ENCODE measurements at regions not wholly inside any gene's neighbourhood (a gene's known extent, or its start where the extent isn't known, plus 50 kb on each side); places are given as distances from the start of the nearest gene placed in this dataset.
"Not testable (repeated sequence)": the region's sequence is repeated elsewhere in the genome, so short reads cannot be mapped to it uniquely, and the experiment has no call there.

DNA sequence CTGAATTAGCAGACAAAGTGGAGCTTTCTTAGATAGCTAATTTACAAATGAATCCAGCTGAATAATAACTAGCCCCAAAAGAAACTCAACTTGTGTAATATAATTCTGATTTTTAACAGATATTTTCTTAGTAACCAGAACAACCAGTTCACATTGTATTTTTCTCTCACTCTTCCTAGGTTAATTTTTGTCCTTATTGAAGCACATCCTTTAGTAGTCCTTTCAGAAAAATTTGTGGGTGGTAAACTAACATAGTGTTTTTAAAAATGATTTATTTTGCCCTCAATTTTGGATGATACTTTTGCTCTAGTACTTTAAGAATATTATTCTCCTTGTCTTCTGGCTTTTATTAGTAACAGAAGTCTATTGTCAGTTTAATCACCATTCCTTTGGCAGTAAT is 190.6 kb upstream of the SLC39A10 start:
- no peak for DNase-seq (ENCODE audit: low spot score)

DNA sequence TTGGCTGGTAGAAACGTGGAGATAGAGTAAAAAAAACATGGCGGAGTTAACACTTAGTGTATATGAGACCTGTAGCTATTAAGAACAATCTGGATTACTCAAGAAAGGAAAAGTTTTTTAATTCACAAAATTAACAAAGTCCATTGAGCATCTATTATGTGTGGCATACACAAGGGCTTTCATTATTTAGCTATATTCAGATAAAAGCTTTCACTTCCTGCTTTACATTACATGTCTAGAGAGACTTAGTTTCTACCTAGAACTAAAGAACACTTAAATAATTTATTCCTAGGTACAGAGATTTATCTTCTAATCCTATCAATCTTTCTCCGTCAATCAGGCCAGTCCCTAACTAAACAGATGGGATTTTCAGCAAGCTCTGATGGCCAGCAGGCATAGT is 196.0 kb upstream of the SLC39A10 start:
- no peak for DNase-seq (ENCODE audit: low spot score)

DNA sequence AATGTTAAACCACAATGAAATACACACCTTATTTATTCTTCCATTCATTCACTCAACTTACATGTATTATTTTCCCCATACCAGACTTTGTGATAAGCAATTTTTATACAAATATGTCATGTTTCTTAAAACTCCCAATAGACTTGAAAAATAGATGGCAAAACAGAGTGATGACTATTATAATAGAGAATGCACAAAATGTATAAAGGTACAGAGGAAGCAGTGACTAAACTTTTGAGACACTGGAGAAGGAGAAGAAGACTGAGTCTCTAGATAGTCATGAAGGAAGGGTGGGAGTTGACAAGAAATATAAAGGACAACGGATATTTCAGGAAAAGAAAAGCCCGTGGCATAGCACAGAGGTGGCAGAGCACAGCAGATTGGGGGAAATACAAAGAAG is 198.1 kb upstream of the SLC39A10 start:
- DNase-seq (ENCODE audit: low spot score) = no peak

DNA sequence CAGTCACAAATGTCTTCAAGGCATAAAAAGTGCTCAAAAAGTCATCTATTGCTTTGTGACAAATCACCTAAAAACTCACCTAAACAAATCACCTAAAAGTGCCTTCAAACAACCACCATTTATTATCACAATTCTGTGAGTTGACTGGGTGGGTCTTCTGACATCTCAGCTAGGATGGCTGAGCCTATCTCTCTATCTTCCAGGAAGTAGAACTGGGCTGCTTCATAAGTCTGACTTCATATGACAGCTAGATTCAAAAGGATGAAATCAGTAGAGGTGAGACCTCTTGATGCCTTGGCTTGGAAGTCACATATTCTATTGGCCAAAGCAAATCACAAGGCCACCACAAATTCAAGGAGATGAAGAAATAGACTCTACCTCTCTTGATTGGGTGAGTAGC is 199.2 kb upstream of the SLC39A10 start:
- no peak for DNase-seq (ENCODE audit: low spot score)

DNA sequence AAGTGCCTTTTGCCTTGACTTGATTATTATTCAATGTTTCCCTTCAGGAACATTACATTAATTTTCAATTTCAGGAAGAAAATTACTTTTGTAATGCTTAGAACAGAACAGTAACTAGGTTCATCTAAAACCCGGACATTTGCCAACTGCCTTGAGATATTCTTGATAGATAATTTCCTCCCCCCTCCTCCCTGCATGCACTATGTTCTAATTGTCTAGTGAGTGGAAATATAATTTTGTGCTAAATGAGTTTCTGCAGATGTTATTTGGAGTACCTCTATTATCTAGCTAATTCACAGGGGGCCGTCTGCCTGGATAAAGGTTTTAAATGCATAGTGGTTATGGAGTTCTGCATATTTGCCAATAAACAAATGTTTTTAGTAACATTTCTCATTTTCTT is 200.3 kb upstream of the SLC39A10 start:
- no peak for DNase-seq (ENCODE audit: low spot score)

DNA sequence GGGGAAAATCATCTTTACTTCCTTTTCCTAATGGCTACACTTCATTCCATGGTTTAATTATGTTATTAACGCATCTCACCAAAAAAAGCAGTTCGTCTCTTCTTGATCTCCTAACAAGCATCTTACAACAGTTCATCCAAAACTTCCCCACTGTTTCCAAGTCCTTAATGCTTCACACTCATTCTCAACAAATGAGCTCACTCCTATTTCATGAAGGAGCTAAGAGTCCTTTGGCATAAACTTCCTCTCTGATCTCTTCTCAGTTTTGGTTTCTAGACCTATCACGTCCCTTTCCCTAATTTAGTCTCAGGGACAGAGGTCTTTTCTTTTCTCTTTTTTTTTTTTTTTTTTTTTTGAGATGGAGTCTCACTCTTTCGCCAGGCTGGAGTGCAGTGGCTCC is 205.9 kb upstream of the SLC39A10 start:
- DNase-seq (ENCODE audit: low spot score) = no peak

DNA sequence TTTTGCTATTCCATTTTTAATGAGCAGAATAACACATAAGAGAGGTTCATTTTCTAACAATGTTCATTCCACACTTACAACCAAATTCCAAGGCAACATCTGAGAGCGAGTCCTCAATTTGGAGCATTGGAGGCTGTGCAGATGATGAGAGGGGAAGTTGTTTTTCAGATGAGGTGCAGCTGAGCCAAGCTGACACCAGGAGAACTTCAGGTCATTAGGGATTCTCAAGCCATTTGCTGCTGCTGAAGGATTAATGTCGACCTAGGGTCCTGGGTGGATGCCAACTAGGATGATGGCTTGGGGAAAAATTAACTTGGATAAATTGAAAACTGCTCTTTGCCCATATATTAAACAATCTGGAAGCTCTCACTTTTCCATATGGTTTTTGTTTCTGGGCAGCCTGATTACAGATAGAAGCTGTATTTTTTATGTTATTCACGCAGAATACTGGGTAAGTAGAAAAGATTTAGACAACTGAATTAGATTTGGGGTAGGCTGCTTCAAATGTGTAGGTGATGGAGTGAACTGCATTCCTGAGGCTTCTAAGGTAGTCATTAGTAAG is 206.4 kb upstream of the SLC39A10 start:
- DNase-seq (ENCODE audit: low spot score) = no peak

DNA sequence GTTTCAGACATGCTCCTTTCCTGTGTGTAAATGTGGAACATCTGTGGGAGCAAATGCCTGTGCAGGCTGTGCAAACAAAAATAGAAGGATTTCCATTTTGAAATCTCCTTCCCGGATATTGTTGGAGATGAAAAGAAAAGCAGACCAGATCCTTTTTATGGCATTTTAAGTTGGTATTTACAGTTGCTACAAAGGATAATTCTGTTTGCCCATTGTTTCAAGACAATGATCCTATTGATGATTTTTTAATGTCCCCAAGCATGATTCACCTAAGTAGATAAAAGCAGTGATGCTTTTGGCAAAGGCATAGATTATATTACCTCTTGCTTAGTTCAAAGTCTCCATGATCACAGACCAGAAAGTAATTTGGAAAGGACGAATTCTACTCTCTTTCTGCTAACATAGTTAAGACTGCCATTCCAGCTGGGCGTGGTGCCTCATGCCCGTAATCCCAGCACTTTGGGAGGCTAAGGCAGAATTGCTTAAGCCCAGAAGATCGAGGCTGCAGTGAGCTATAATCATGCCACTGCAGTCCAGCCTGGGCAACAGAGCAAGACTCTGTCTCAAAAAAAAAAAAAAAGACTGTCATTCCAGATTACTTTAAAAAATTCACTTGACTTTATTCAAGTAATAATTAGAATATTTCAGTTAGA is 209.6 kb upstream of the SLC39A10 start:
- DNase-seq (ENCODE audit: low spot score) = no peak

DNA sequence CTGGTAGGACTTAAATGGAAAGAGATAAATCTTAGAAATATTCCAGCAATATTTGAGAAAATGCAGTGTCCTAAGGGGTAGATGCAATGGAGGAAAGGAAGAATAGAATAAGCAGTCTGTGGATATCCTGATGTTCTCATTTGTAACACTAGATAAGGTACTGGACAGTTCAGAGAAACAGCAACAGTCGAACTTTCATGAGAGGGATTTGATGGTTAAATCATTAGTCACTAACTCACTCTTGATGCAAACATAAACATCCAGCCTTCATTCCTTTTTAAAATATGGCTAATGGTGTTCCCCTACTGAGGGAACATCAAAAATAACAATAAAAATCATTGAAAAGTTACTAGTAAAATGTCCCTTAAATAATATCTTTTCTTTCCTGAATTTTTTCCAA is 211.4 kb upstream of the SLC39A10 start:
- DNase-seq (ENCODE audit: low spot score) = no peak

DNA sequence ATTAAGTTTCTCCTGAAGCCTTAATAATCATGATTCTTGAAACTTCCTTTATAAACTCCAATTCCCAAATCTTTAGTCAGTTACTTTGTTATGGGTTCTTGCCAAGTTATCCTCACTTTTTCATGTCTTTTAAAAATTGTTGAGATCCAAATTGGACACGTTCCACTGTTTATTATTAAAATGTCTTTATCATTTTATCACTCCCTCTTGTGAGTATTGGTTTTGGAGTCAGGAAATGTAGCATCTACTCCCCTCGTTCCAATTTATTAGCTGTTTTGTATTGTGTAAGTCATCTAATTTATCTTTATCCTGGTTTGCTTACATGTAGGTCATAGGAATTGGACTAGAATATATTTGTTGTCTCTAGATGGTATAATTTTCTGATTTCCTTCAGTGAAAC is 213.1 kb upstream of the SLC39A10 start:
- no peak for DNase-seq (ENCODE audit: low spot score)

DNA sequence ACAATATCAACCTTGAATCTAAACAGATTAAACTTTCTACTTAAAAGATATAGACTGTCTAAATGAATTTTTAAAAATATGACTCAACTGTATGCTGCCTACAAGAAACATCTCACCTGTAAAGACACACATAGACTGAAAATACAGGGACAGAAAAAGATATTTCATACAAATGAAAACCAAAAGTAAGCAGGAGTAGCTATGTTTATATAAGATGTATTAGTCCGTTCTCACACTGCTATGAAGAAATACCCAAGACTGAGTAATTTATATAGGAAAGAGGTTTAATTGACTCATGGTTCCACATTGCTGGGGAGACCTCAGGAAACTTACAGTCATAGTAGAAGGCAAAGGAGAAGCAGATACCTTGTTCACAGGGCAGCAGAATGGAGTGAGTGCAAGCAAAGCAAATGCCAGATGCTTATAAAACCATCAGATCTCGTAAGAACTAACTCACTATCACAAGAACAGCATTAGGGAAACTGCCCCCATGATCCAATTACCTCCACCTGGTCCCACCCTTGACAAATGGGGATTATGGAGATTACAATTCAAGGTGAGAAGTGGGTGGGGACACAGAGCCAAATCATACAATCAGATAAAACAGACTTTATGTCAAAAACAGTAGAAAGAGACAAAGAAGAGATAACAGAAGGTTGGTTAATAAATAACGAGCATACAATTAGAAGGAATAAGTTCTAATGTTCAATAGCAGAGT is 214.4 kb upstream of the SLC39A10 start:
- no peak for DNase-seq (ENCODE audit: low spot score)

DNA sequence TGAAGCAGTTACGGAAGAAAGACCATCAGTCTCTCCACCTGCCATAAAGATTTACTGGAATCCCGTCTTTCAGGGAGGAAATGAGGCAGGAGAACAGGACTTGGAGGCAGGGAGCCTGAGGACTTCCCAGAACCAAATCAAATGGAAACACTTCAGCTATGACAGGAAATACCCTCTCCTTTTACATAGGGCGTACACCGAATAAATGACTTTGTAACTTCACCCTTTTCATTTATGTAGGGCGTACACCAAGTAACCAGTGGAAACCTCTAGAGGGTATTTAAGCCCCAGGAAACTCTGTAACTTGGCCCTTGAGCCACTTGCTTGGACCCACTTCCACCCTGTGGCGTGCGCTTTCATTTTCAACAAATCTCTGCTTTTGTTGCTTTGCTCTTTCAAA is 218.3 kb upstream of the SLC39A10 start:
- DNase-seq (ENCODE audit: low spot score) = no peak

DNA sequence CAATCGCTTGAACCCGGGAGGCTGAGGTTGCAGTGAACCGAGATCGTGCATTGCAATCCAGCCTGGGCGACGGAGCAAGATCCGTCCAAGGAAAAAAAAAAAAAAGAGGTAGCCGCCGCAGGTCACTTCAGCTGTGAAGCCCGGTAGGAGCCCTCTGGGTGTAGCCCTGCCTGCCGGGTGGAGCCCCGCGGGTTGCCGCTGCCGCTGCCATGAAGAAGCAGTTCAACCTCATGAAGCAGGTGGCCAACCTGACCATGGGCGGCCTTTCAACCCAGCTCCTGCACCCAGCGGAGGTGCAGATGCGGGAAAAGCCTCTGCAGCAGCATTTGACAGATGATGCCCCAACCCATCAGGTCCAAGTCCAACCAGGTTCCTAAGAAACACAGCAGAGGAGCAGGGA is 219.5 kb upstream of the SLC39A10 start:
- no peak for DNase-seq (ENCODE audit: low spot score)

DNA sequence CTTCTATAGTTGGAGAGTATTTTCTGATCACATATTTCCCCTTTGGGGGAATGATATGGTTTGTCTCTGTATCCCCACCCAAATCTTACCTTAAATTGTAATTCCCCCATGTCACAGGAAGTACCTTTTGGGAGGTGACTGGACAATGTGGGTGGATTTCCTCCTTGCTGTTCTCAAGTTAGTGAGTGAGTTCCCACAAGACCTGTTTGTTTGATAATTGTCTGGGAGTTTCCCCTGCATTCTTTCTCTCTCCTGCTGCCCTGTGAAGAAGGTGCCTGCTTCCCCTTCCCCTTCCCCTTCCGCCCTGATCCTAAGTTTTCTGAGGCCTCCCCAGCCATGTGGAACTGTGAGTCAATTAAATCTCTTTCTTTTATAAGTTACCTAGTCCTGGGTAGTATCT is 222.7 kb upstream of the SLC39A10 start:
- no peak for DNase-seq (ENCODE audit: low spot score)

DNA sequence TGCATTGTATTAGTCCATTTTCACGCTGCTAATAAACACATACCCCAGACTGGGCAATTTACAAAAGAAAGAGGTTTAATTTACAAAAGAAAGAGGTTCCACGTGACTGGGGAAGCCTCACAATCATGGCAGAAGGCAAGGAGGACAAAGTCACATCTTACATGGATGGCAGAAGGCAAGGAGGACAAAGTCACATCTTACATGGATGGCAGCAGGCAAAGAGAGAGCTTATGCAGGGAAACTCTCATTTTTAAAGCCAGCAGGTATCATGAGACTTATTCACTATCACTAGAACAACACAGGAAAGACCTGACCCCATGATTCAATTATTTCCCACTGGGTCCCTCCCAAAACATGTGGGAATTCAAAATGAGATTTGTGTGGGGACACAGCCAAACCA is 223.3 kb upstream of the SLC39A10 start:
- DNase-seq (ENCODE audit: low spot score) = not testable (repeated sequence)

DNA sequence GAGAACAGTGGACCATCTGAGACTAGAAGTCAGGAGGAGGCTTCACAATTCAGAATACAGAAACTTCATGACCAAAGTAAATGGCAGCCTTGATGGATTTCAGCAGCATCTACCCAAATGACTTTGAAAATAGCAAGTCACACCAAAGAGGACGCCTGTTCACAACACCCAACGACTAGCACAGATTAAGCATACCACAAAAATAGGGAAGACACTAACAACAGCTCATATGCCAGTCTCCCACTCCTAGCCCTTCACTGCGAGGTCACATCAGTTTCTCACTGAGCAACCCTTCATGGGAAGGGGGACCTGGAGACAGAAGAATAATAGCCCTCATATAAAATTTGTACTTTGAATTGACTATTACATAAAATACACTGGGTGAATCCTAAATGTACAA is 228.4 kb upstream of the SLC39A10 start:
- no peak for DNase-seq (ENCODE audit: low spot score)

DNA sequence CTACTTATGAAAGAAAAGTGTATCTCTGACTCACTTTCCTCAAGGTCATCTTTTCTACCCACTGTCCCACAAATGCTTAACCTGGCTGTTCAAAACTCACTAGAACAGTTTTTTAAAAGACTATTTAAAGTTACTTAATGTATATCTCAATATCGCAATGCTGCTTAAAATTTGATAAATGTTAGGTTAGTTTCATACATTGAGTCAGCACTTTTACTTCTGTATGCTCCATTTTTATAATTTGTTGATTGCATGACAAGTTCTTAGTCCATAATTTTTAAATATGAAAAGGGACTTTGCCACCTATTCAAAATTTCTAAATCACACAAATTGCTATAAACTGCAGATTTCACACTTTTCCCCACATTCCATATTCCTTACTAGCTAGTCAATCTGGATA is 231.7 kb upstream of the SLC39A10 start:
- DNase-seq (ENCODE audit: low spot score) = no peak

DNA sequence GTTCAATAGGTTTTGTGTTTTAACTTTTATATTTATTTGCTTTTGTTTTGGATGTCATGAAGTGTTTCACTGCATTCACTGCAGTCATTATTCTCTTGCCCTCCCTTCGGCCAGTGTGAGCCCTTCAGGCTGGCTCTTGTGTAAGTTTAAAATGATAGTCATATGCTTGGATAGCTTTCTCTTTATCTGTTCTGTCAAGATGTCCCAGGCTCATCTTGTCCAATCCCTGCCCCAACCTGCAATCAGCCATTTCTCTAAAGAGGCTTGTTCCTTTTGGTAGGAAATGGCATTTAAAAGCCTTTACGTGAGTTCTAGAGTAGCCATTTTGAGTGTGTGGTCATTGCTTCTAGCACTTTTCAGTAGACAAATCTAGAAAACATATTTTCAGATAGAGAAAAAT is 238.0 kb upstream of the SLC39A10 start:
- no peak for DNase-seq (ENCODE audit: low spot score)

DNA sequence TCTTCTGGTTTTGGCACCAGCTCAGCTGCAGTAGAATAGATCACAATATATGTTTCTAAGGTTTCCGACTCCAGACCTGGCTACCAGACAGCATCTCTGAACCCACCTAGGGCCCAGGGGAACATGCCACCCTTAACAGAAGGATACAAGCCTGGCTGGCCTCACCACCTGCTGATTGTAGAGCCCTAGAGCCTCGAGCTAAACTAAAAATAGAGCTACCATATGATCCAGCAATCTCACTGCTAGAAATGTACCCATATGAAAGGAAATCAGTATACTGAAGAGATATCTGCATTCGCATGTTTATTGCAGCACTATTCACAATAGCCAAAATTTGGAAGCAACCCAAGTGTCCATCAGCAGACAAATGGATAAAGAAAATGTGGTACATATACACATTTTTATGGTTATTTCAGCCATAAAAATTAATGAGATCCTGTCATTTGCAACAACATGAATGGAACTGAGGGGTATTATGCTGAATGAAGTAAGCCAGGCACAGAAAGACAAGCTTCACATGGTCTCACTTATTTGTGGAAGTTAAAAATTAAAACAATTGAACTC is 242.4 kb upstream of the SLC39A10 start:
- no peak for DNase-seq (ENCODE audit: low spot score)

DNA sequence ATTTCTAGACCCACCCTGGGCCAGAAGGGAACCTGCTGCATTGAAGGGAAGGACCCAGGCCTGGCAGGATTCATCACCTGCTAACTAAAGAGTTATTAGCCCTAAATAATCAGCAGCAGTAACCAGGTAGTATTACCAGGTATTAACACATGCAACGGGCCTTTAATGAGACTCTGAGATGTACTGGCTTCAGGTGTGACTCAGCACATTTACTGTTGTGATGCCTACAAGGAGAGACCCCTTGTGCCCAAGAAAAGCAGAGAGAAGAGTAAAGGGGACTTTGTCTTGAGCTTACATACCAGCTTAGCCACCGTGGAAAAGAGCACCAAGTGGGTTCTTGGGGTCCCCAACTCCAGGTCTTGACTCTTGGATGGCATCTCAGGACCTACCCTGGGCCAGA is 243.1 kb upstream of the SLC39A10 start:
- no peak for DNase-seq (ENCODE audit: low spot score)

DNA sequence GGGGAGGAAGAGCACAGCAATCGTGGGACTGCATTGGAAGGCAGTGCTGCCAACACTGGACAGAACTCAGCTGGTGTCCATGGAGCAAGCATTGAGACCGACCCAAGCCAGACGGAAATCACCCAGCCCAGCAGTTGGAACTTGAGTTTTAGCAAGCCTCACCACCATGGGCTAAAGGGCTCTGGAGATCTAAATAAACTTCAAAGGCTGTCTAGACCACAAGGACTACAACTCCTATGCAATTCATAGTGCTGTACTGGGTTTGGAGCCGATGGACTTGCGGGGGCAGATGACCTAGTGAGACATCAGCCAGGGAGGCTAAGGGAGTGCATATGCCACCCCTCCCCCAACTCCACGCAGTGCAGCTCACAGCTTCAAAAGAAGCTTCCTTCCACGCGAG is 243.6 kb upstream of the SLC39A10 start:
- no peak for DNase-seq (ENCODE audit: low spot score)

DNA sequence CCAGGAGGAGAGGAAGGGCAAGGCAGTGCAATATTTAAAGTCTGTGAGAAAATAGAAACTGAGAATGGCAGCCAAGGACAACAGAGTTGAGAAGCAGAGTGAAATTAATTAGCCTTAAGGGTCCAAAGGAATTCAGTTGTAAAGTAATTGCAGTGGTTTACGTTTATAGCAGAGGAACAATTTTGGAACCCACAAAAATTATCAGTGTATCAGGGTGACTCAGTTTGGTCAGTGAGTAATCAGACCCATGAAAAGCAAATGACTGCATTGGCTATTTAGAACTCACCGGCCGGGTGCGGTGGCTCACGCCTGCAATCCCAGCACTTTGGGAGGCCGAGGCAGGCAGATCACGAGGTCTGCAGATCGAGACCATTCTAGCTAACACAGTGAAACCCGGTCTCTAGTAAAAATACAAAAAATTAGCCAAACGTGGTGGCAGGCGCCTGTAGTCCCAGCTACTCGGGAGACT is 245.8 kb upstream of the SLC39A10 start:
- DNase-seq (ENCODE audit: low spot score) = no peak

DNA sequence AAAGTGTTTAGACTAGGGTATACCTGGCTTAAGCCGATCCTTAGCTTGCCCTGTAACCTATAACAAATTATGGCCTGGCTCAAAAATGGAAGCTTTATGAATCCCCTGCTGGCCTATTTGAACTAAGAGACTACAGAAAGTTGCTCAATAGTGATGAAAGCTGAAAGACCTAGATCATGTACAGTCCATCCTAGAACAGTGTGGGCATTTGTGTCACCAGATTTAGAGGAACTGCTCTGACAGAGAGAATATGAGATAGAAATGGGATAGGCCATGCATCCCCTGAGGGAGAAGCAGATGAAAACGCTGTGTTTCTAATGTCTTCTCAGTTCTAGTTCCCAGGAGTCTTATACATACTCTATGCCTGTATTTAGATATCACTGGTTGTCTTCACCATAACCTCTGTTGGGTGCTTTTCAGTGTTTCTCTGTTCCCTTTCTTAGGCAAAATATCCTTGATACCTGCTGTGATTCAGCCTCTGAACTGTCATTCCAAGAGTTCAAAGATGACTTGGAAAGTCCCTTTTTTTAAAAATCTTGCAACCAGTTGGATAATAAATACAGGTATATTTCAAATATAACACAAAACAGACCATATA is 246.9 kb upstream of the SLC39A10 start:
- no peak for DNase-seq (ENCODE audit: low spot score)

Measured in CD4-positive, alpha-beta T cell treated with Interleukin-6 at 100 ng/mL for 8 hours (primary cell).